ENCODE measurements at regions not wholly inside any gene's neighbourhood (a gene's known extent, or its start where the extent isn't known, plus 50 kb on each side); places are given as distances from the start of the nearest gene placed in this dataset.

DNA sequence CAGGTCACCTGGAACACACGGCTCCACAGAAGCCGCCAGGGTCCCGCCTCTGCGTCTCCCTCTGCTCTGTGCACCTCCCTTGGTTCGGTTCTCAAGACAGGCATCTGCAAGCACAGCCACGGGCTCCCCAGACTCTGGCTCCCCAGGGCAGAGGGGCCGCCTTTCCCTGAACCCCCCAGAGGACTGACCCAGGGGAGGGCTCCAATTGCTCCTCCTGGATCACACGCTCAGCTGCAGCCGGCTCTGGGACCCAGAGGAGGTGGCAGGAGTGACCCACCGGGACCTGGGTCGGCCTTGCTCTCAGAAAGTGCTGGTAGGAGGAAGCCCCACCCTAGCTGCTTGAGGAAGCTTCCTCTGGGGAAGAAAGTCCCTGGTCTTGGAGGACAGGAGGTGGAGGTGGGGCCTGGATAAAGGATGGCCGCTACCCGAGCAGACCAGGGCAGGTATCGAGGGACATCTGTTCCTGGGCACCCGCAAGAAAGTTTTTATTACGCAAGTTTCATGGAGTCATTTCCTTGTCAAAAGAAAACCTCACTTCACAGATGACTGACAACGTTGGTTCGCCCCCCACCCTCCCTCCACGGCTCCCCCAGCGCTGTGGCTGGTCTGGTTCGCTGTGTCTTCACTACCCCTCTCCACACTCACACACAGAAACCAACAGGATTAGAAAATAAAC is 103.9 kb upstream of the AFDN start:
- 28% methylated on average over 12 of the region's 21 CpGs; no CpG with 5 or more reads in 1 of the 2 experiments for WGBS, 2 experiments (ENCODE audit: extremely low coverage in 2 of 2, insufficient read length in 1 of 2)
- no peak overlapping the region for H3K27ac ChIP-seq (ENCODE audit: insufficient read depth, low read length)
- H2AK9ac ChIP-seq (replicated peaks; ENCODE audit: low read depth, low read length, poor library complexity): no peak overlapping the region
- H2BK20ac ChIP-seq (ENCODE audit: low read depth, low read length): no peak overlapping the region
- no peak overlapping the region for H4K5ac ChIP-seq (ENCODE audit: low read depth, low read length)
- H3K56ac ChIP-seq (ENCODE audit: extremely low read depth, insufficient read depth, low read length): no peak overlapping the region
- no peak overlapping the region for H4K8ac ChIP-seq (ENCODE audit: low read depth in 2 of 2, low read length in 2 of 2)
- H3K4me1 ChIP-seq (ENCODE audit: control insufficient read depth, insufficient read depth, low read length): no peaks in the 10 kb centered on the region
- H3K4me2 ChIP-seq (ENCODE audit: low read depth, low read length): no peak overlapping the region
- H2AK5ac ChIP-seq (ENCODE audit: low read depth, low read length): no peak overlapping the region
- no peak overlapping the region for H2BK5ac ChIP-seq (ENCODE audit: low read depth, low read length, poor library complexity, severe bottlenecking)
- H3K4ac ChIP-seq (ENCODE audit: low read depth, low read length): no peak overlapping the region
- TF ChIP-seq RFX5 (IDR thresholded peaks at IDR 0.05; ENCODE audit: low read depth, low read length) (no peak), CTCF (conservative IDR thresholded peaks at IDR 0.05; ENCODE audit: low read depth, low read length) (no peak), CEBPB (IDR thresholded peaks at IDR 0.05; ENCODE audit: low read depth, low read length) (no peak), MAZ (IDR thresholded peaks at IDR 0.05; ENCODE audit: borderline replicate concordance, low read depth, low read length) (no peak), USF2 (IDR thresholded peaks at IDR 0.05; ENCODE audit: low read depth, low read length) (no peak), SMC3 (IDR thresholded peaks at IDR 0.05; ENCODE audit: low read depth, low read length) (no peak), RAD21 (IDR thresholded peaks at IDR 0.05; ENCODE audit: low read length) (no peak), RCOR1 (IDR thresholded peaks at IDR 0.05; ENCODE audit: insufficient replicate concordance, low read length) (no peak)
- H4K20me1 ChIP-seq (ENCODE audit: insufficient read depth, low read length): no peaks in the 10 kb centered on the region
- H3K9me1 ChIP-seq (ENCODE audit: insufficient read depth, low read length): no peaks in the 10 kb centered on the region
- no peak overlapping the region for H3K18ac ChIP-seq (ENCODE audit: low read depth, low read length)
- no peaks in the 10 kb centered on the region for H3K79me1 ChIP-seq (ENCODE audit: low read depth in 1 of 2, low read length in 2 of 2)
- no peak overlapping the region for H3K4me3 ChIP-seq (ENCODE audit: insufficient read depth, low read depth, low read length)
- no peak overlapping the region for H3K14ac ChIP-seq (replicated peaks; ENCODE audit: low read depth, low read length)
- ATAC-seq (ENCODE audit: low read depth) (no peak), DNase-seq (no peak)
- H3K27me3 ChIP-seq (ENCODE audit: control insufficient read depth, insufficient read depth, low read length): no peaks in the 10 kb centered on the region
- H3K23ac ChIP-seq (ENCODE audit: low read depth, low read length): no peak overlapping the region
- no peak overlapping the region for H4K91ac ChIP-seq (ENCODE audit: insufficient read depth, low read depth, low read length)
- BruUV-seq (replicated peaks): no TSS peak
- no peak overlapping the region for H2BK120ac ChIP-seq (ENCODE audit: low read depth, low read length)
- H3K9ac ChIP-seq (ENCODE audit: low read depth, low read length): no peak overlapping the region
- in situ Hi-C loops (cut with MboI; ENCODE audit: low sequenced_read_pairs): no loop called here
- ChIA-PET CTCF (interaction anchor here (0.5 kb wide), 1 partner anchor 1385 kb away, joined by 3 read pairs; no protein-coding TSS in a partner anchor), POLR2A (ENCODE audit: unreplicated experiment) (no interaction called here)
- intact Hi-C loops (cut with micrococcal nuclease): no loop called here
- H2BK15ac ChIP-seq (ENCODE audit: low read depth, low read length): no peak overlapping the region
- no peak overlapping the region for H2AFZ ChIP-seq (replicated peaks; ENCODE audit: low read length, poor library complexity)
- H3K36me3 ChIP-seq (ENCODE audit: control insufficient read depth, insufficient read depth, low read length): no peaks in the 10 kb centered on the region
- dilution Hi-C loops (cut with HindIII; ENCODE audit: low sequenced_read_pairs, unreplicated experiment): no loop called here
- peaks cover 36% of the 10 kb centered on the region for H3K9me3 ChIP-seq (ENCODE audit: control insufficient read depth, insufficient read depth, low read length)

All from IMR-90 (cell line).